Stimulated activated CD8-positive, alpha-beta memory T cell treated with anti-CD3 and anti-CD28 coated beads, Interleukin-7, amount 100 ng/mL, for 1 hour (primary cell): ENCODE measurements at regions not wholly inside any gene's neighbourhood (a gene's known extent, or its start where the extent isn't known, plus 50 kb on each side); places are given as distances from the start of the nearest gene placed in this dataset.

ENCODE experiments used
- DNase-seq, 2 donors: peaks; one replicate each; pipeline ENCODE4 v3.0.0-alpha.2; 2020; ENCODE audit warnings: low read depth in 2 of 2

DNA sequence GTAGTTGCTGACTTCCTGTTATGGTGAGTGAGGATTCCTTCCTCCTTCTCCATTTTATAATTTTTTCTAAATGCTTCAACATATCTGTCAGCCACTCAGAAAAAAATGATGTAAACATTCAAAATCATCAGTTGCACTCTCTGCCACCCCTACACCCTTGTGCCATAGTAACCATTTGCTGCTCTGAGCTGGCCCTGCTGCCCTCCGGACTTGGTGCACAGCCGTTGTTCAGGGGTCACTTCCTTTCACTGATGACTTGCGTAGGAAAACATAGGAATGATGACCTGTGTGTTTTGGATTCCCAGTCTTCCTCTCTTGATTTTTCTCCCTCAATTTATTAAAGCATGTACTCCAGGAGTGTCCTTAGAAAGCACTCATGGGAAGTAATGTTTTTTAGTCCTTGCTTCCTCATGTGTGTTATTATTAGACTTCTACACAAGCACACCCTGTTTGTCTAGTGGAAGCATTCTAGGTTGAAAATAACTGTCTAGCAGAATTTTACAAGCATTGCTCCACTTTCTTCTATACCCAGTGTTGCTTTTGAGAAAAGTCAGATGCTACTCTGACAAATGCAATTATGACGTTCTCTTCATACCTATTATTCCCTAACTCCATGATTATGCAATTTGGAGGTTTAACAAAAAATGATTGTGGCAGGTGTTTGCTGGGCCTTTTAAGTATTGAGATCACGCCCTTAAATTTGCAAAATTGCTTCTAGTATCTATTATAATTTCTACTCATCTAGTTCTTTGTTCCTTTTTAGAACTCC is 62.6 kb upstream of the MTPN start:
- DNase-seq: no peak

DNA sequence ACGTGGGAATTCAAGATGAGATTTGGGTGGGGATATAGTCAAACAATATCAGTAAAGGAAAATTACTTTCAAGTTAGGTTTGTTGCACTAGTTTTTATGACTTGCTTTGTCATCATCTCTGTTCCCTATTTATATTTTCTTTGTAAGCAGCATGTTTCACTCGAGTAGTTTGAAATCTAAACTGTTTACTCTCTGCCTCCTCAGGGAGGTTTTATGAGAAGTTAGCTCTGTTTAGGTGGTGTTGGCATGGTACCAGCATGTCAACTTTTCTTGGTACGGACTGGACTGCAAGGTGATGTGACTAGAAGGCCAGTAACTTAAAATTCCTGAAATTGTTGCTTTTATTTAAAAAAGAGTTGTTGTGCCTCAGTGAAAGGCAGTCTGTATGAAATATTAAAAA is 59.2 kb upstream of the MTPN start:
- no peak for DNase-seq

DNA sequence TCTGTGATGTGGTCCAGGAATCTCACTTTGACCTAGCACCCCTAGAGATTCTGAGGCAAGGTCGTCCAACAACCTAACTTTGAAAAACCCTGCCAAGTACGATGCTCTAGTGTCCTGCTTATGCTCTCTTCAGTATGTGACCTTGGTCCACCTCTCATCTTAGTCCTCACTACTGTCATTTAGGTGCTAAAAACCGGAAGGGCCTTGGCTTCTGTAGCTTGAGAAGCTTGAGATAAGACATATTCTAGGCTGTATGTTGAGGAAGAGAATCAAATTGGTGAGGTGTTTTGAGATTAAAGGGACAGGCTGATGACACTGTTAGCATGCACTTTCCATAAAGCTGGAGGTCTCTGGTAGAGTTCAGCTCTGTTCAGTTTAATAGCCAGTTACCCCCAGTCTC is 57.0 kb upstream of the MTPN start:
- DNase-seq: no peak

DNA sequence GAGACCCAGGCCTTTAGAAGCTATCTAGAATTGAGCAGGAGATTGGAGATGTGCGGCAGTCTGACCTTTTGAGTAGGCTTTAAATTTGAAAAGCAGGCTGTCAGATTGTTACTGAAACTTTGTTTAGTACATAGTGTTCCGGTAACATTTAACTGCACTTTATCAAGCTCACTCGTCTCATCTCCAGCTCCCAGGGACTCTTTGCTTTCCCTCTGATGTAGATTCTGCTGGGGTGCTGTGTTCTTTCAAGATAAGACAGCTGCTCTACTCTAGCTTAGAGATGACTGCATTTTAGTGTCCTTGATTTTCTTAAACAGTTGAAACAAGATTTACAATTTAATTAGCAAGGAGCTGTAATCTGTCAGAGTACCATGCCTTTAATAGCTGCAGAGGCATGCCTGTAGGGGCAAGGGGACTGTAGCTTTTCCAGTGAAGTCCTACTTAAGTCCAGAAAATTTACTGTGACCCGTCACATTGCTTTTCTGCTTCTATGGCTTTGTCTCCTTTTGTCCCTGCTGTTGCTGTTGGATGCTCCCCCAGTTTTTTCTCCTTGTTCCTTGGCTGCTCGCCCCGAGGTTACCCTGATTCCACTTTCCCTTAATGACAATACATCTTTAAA is 56.4 kb upstream of the MTPN start:
- no peak for DNase-seq

GRCh38 chr7:136030867-136031318 is 53.7 kb upstream of the MTPN start:
- DNase-seq: no peak

- DNase-seq: no peak
These were observed 53.2 kb upstream of the MTPN start for GRCh38 chr7:136030330-136030729.

GRCh38 chr7:136027160-136027559 is 50.0 kb upstream of the MTPN start:
- no peak for DNase-seq
